ENCODE measurements at regions not wholly inside any gene's neighbourhood (a gene's known extent, or its start where the extent isn't known, plus 50 kb on each side); places are given as distances from the start of the nearest gene placed in this dataset.
"Not testable (repeated sequence)": the region's sequence is repeated elsewhere in the genome, so short reads cannot be mapped to it uniquely, and the experiment has no call there.

GRCh38 chr10:125252937-125253336 lies 92.6 kb upstream of the CTBP2 start:
- Histone ChIP-seq H3K36me3 (ENCODE audit: insufficient read depth, low read length) (no peaks in the 10 kb centered on the region), H3F3A (ENCODE audit: low read depth) (no peaks in the 10 kb centered on the region), H3K9me2 (replicated peaks; ENCODE audit: low read depth, low read length) (no peaks in the 10 kb centered on the region)

GRCh38 chr10:125250834-125251233 lies 90.5 kb upstream of the CTBP2 start:
- not testable (repeated sequence) for H3K79me2 ChIP-seq (ENCODE audit: insufficient read depth, low read length); H3K9me3 ChIP-seq (ENCODE audit: insufficient read depth, low read depth, low read length); H3K4me1 ChIP-seq (ENCODE audit: insufficient read depth, low read length, poor library complexity, severe bottlenecking); H4K20me1 ChIP-seq (ENCODE audit: insufficient read depth, low read length, poor library complexity, severe bottlenecking); H2AFZ ChIP-seq (ENCODE audit: low read length); H3K36me3 ChIP-seq (ENCODE audit: insufficient read depth, low read length); H3K9me2 ChIP-seq (replicated peaks; ENCODE audit: low read depth, low read length); H3K4me2 ChIP-seq (ENCODE audit: low read depth, low read length, poor library complexity, severe bottlenecking); H3K27me3 ChIP-seq (ENCODE audit: insufficient read depth, low read length, poor library complexity, severe bottlenecking); H3F3A ChIP-seq (ENCODE audit: low read depth); H3K9ac ChIP-seq (ENCODE audit: low read depth, low read length, poor library complexity, severe bottlenecking); H3K4me3 ChIP-seq (ENCODE audit: low read length, poor library complexity, severe bottlenecking)

More at GRCh38 chr10:125252937-125253336, 92.6 kb upstream of the CTBP2 start:
- no peaks in the 10 kb centered on the region for H3K4me1 ChIP-seq (ENCODE audit: insufficient read depth, low read length, poor library complexity, severe bottlenecking)
- H4K20me1 ChIP-seq (ENCODE audit: insufficient read depth, low read length, poor library complexity, severe bottlenecking): no peaks in the 10 kb centered on the region
- H3K9ac ChIP-seq (ENCODE audit: low read depth, low read length, poor library complexity, severe bottlenecking): no peak overlapping the region
- H3K9me3 ChIP-seq (ENCODE audit: insufficient read depth, low read depth, low read length): peaks cover 8% of the 10 kb centered on the region; the same call in 1 of the 2 replicates
- no peaks in the 10 kb centered on the region for H3K79me2 ChIP-seq (ENCODE audit: insufficient read depth, low read length)
- no peak for TF ChIP-seq EZH2phosphoT487 (IDR thresholded peaks at IDR 0.05; ENCODE audit: borderline replicate concordance)
- TF ChIP-seq CTCF (conservative IDR thresholded peaks at IDR 0.05; ENCODE audit: low read length): no peak
- no peak overlapping the region for H3K4me2 ChIP-seq (ENCODE audit: low read depth, low read length, poor library complexity, severe bottlenecking)
- H2AFZ ChIP-seq (ENCODE audit: low read length): no peak overlapping the region
- no peak overlapping the region for H3K4me3 ChIP-seq (ENCODE audit: low read length, poor library complexity, severe bottlenecking)
- no peaks in the 10 kb centered on the region for H3K27me3 ChIP-seq (ENCODE audit: insufficient read depth, low read length, poor library complexity, severe bottlenecking)

GRCh38 chr10:125249948-125250347 lies 89.6 kb upstream of the CTBP2 start:
- H3K9me2 ChIP-seq (replicated peaks; ENCODE audit: low read depth, low read length): no peaks in the 10 kb centered on the region
- no peaks in the 10 kb centered on the region for H3F3A ChIP-seq (ENCODE audit: low read depth)
- TF ChIP-seq CTCF (conservative IDR thresholded peaks at IDR 0.05; ENCODE audit: low read length): no peak
- no peaks in the 10 kb centered on the region for H3K79me2 ChIP-seq (ENCODE audit: insufficient read depth, low read length)
- H3K9me3 ChIP-seq (ENCODE audit: insufficient read depth, low read depth, low read length): 0 out of 2 replicates have a peak, but pooled peaks cover 2% of the 10 kb centered on the region
- H3K4me2 ChIP-seq (ENCODE audit: low read depth, low read length, poor library complexity, severe bottlenecking): no peak overlapping the region
- H3K4me1 ChIP-seq (ENCODE audit: insufficient read depth, low read length, poor library complexity, severe bottlenecking): no peaks in the 10 kb centered on the region
- no peak overlapping the region for H3K9ac ChIP-seq (ENCODE audit: low read depth, low read length, poor library complexity, severe bottlenecking)
- H4K20me1 ChIP-seq (ENCODE audit: insufficient read depth, low read length, poor library complexity, severe bottlenecking): no peaks in the 10 kb centered on the region
- no peak overlapping the region for H2AFZ ChIP-seq (ENCODE audit: low read length)
- H3K4me3 ChIP-seq (ENCODE audit: low read length, poor library complexity, severe bottlenecking): no peak overlapping the region
- H3K36me3 ChIP-seq (ENCODE audit: insufficient read depth, low read length): no peaks in the 10 kb centered on the region
- no peaks in the 10 kb centered on the region for H3K27me3 ChIP-seq (ENCODE audit: insufficient read depth, low read length, poor library complexity, severe bottlenecking)

- TF ChIP-seq CTCF (conservative IDR thresholded peaks at IDR 0.05; ENCODE audit: low read length): no peak
- no peak for TF ChIP-seq EZH2phosphoT487 (IDR thresholded peaks at IDR 0.05; ENCODE audit: borderline replicate concordance)
- H4K20me1 ChIP-seq (ENCODE audit: insufficient read depth, low read length, poor library complexity, severe bottlenecking): no peaks in the 10 kb centered on the region
- no peaks in the 10 kb centered on the region for H3K36me3 ChIP-seq (ENCODE audit: insufficient read depth, low read length)
- no peak overlapping the region for H3K4me3 ChIP-seq (ENCODE audit: low read length, poor library complexity, severe bottlenecking)
- H2AFZ ChIP-seq (ENCODE audit: low read length): no peak overlapping the region
- H3K4me1 ChIP-seq (ENCODE audit: insufficient read depth, low read length, poor library complexity, severe bottlenecking): no peaks in the 10 kb centered on the region
- H3K4me2 ChIP-seq (ENCODE audit: low read depth, low read length, poor library complexity, severe bottlenecking): no peak overlapping the region
- no peaks in the 10 kb centered on the region for H3K9me2 ChIP-seq (replicated peaks; ENCODE audit: low read depth, low read length)
- no peaks in the 10 kb centered on the region for H3K79me2 ChIP-seq (ENCODE audit: insufficient read depth, low read length)
- H3F3A ChIP-seq (ENCODE audit: low read depth): no peaks in the 10 kb centered on the region
- no peak overlapping the region for H3K9ac ChIP-seq (ENCODE audit: low read depth, low read length, poor library complexity, severe bottlenecking)
- H3K9me3 ChIP-seq (ENCODE audit: insufficient read depth, low read depth, low read length): 0 out of 2 replicates have a peak, but pooled peaks cover 2% of the 10 kb centered on the region
- no peaks in the 10 kb centered on the region for H3K27me3 ChIP-seq (ENCODE audit: insufficient read depth, low read length, poor library complexity, severe bottlenecking)
Measured at GRCh38 chr10:125248489-125248888, 88.1 kb upstream of the CTBP2 start.
